ENCODE measurements at regions not wholly inside any gene's neighbourhood (a gene's known extent, or its start where the extent isn't known, plus 50 kb on each side); places are given as distances from the start of the nearest gene placed in this dataset.

DNA sequence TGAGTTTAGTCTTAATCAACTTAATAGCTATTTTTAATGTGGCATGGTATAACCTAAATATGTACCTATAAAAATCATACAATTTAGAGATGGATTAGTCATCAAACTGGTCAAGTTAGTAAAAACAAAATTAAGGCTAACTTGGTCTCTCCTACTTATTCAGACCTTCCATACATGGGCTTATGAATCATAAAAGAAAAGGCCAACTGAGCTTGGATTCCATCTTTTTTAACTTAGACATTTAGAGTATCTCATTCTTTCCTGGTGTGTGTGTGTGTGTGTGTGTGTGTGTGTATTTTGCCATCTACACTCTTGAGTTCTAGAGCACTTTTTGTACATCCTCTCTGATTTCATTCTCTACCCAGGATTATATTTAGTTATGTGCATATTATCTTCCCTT, 637.5 kb downstream of the PLCL1 start (continued):
- TF ChIP-seq, protein P1, sequence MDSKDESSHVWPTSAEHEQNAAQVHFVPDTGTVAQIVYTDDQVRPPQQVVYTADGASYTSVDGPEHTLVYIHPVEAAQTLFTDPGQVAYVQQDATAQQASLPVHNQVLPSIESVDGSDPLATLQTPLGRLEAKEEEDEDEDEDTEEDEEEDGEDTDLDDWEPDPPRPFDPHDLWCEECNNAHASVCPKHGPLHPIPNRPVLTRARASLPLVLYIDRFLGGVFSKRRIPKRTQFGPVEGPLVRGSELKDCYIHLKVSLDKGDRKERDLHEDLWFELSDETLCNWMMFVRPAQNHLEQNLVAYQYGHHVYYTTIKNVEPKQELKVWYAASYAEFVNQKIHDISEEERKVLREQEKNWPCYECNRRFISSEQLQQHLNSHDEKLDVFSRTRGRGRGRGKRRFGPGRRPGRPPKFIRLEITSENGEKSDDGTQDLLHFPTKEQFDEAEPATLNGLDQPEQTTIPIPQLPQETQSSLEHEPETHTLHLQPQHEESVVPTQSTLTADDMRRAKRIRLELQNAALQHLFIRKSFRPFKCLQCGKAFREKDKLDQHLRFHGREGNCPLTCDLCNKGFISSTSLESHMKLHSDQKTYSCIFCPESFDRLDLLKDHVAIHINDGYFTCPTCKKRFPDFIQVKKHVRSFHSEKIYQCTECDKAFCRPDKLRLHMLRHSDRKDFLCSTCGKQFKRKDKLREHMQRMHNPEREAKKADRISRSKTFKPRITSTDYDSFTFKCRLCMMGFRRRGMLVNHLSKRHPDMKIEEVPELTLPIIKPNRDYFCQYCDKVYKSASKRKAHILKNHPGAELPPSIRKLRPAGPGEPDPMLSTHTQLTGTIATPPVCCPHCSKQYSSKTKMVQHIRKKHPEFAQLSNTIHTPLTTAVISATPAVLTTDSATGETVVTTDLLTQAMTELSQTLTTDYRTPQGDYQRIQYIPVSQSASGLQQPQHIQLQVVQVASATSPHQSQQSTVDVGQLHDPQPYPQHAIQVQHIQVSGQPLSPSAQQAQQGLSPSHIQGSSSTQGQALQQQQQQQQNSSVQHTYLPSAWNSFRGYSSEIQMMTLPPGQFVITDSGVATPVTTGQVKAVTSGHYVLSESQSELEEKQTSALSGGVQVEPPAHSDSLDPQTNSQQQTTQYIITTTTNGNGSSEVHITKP (tag by site-specific recombination; IDR thresholded peaks at IDR 0.05): no peak
- TF ChIP-seq ZNF416 (tag by site-specific recombination; IDR thresholded peaks at IDR 0.05): no peak
- no peak for TF ChIP-seq ZNF629 (tag by site-specific recombination; IDR thresholded peaks at IDR 0.05)
- TF ChIP-seq MYNN (tag by site-specific recombination; IDR thresholded peaks at IDR 0.05; ENCODE audit: borderline replicate concordance): no peak

DNA sequence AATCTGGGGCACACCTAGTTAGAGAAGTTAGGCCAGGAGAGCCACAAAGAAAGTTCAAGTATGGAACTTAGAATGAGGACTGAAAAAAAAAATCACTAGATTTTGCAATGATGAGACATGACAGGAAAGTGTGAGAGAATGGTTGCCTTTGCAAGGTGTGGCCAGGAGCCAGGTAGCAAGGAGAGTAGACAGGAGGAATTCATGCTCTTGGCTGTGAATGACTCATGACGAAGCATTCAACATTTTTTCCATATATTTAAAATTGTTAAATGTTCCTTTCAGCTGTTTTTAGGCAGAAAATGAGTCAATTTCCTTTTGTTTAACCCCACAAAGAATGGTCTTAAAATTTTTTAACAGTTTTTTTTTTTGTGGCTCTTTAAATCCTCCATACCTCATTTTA, 636.9 kb downstream of the PLCL1 start:
- H3K9me3 ChIP-seq (ENCODE audit: control insufficient read depth, insufficient read depth, low read depth, low read length): no peaks in the 10 kb centered on the region
- CTCF ChIA-PET: interaction anchor here (0.6 kb wide), 1 partner anchor 29 kb away, joined by 3 read pairs; no protein-coding TSS in a partner anchor
- H3K36me3 ChIP-seq (ENCODE audit: control insufficient read depth in 2 of 2, insufficient read depth in 1 of 2, low read length in 2 of 2): no peaks in the 10 kb centered on the region
- H3K4me3 ChIP-seq (ENCODE audit: low read depth, low read length): no peak overlapping the region
- H3K4me1 ChIP-seq (ENCODE audit: control insufficient read depth, insufficient read depth, low read length): no peaks in the 10 kb centered on the region
- TF ChIP-seq, protein P2, sequence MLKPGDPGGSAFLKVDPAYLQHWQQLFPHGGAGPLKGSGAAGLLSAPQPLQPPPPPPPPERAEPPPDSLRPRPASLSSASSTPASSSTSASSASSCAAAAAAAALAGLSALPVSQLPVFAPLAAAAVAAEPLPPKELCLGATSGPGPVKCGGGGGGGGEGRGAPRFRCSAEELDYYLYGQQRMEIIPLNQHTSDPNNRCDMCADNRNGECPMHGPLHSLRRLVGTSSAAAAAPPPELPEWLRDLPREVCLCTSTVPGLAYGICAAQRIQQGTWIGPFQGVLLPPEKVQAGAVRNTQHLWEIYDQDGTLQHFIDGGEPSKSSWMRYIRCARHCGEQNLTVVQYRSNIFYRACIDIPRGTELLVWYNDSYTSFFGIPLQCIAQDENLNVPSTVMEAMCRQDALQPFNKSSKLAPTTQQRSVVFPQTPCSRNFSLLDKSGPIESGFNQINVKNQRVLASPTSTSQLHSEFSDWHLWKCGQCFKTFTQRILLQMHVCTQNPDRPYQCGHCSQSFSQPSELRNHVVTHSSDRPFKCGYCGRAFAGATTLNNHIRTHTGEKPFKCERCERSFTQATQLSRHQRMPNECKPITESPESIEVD (tag by site-specific recombination; IDR thresholded peaks at IDR 0.05): no peak
- no peak for TF ChIP-seq ZNF785 (tag by site-specific recombination; IDR thresholded peaks at IDR 0.05)
- no peak for TF ChIP-seq ZNF610 (tag by site-specific recombination; IDR thresholded peaks at IDR 0.05; ENCODE audit: borderline replicate concordance)
- TF ChIP-seq ZNF600 (tag by site-specific recombination; IDR thresholded peaks at IDR 0.05): no peak
- TF ChIP-seq, protein P3, sequence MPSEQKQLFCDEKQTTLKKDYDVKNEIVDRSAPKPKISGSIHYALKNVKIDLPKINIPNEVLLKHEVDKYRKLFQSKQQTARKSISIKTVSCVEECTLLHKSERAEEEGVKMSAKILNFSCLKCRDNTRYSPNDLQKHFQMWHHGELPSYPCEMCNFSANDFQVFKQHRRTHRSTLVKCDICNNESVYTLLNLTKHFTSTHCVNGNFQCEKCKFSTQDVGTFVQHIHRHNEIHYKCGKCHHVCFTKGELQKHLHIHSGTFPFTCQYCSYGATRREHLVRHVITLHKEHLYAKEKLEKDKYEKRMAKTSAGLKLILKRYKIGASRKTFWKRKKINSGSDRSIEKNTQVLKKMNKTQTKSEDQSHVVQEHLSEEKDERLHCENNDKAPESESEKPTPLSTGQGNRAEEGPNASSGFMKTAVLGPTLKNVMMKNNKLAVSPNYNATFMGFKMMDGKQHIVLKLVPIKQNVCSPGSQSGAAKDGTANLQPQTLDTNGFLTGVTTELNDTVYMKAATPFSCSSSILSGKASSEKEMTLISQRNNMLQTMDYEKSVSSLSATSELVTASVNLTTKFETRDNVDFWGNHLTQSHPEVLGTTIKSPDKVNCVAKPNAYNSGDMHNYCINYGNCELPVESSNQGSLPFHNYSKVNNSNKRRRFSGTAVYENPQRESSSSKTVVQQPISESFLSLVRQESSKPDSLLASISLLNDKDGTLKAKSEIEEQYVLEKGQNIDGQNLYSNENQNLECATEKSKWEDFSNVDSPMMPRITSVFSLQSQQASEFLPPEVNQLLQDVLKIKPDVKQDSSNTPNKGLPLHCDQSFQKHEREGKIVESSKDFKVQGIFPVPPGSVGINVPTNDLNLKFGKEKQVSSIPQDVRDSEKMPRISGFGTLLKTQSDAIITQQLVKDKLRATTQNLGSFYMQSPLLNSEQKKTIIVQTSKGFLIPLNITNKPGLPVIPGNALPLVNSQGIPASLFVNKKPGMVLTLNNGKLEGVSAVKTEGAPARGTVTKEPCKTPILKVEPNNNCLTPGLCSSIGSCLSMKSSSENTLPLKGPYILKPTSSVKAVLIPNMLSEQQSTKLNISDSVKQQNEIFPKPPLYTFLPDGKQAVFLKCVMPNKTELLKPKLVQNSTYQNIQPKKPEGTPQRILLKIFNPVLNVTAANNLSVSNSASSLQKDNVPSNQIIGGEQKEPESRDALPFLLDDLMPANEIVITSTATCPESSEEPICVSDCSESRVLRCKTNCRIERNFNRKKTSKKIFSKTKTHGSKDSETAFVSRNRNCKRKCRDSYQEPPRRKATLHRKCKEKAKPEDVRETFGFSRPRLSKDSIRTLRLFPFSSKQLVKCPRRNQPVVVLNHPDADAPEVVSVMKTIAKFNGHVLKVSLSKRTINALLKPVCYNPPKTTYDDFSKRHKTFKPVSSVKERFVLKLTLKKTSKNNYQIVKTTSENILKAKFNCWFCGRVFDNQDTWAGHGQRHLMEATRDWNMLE (tag by site-specific recombination; conservative IDR thresholded peaks at IDR 0.05; ENCODE audit: low read depth): no peak
- no peak for TF ChIP-seq YY1 (tag by site-specific recombination; IDR thresholded peaks at IDR 0.05)
- no peak for TF ChIP-seq ZEB2 (tag by site-specific recombination; IDR thresholded peaks at IDR 0.05)
- TF ChIP-seq ZNF394 (tag by site-specific recombination; IDR thresholded peaks at IDR 0.05; ENCODE audit: borderline replicate concordance): no peak
- TF ChIP-seq SP7 (tag by site-specific recombination; IDR thresholded peaks at IDR 0.05): no peak
- POLR2A ChIA-PET: no interaction called here
- no peak overlapping the region for H3K27ac ChIP-seq (ENCODE audit: extremely low read depth, low read depth, low read length)

DNA sequence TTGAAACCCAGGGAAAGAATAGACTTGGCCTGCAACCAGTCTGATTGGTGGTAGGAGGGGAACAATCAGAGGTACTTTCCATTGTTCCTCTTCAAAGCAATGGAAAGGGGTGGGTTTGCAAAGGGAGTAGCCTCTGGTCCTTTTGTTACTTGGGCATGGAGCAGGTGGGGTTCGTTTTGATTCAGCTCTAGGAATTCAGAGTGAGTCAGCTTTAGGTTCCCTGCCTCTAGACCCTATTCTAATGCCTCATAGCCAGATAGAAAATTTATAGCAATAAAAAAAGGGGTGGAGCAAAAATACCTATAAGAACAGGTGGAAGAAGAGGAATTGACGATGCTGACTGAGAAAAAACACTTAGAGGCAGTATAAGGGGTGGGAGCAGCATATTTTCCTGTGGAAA, 636.4 kb downstream of the PLCL1 start:
- Histone ChIP-seq H3K36me3 (ENCODE audit: control insufficient read depth in 2 of 2, insufficient read depth in 1 of 2, low read length in 2 of 2) (no peaks in the 10 kb centered on the region), H3K4me1 (ENCODE audit: control insufficient read depth, insufficient read depth, low read length) (no peaks in the 10 kb centered on the region), H3K9me3 (ENCODE audit: control insufficient read depth, insufficient read depth, low read depth, low read length) (no peaks in the 10 kb centered on the region), H3K27ac (ENCODE audit: extremely low read depth, low read depth, low read length) (no peak overlapping the region), H3K4me3 (ENCODE audit: low read depth, low read length) (no peak overlapping the region)
- ChIA-PET CTCF (no interaction called here), POLR2A (no interaction called here)
- TF ChIP-seq, protein P4, sequence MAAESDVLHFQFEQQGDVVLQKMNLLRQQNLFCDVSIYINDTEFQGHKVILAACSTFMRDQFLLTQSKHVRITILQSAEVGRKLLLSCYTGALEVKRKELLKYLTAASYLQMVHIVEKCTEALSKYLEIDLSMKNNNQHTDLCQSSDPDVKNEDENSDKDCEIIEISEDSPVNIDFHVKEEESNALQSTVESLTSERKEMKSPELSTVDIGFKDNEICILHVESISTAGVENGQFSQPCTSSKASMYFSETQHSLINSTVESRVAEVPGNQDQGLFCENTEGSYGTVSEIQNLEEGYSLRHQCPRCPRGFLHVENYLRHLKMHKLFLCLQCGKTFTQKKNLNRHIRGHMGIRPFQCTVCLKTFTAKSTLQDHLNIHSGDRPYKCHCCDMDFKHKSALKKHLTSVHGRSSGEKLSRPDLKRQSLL (tag by site-specific recombination; IDR thresholded peaks at IDR 0.05): no peak
- TF ChIP-seq ZNF214 (tag by site-specific recombination; IDR thresholded peaks at IDR 0.05; ENCODE audit: borderline replicate concordance) (no peak), ZNF514 (tag by site-specific recombination; IDR thresholded peaks at IDR 0.05) (no peak), ZNF596 (tag by site-specific recombination; IDR thresholded peaks at IDR 0.05) (no peak), ZNF221 (tag by site-specific recombination; IDR thresholded peaks at IDR 0.05; ENCODE audit: borderline replicate concordance) (no peak), ZNF677 (tag by site-specific recombination; IDR thresholded peaks at IDR 0.05) (no peak)
- TF ChIP-seq, protein P5, sequence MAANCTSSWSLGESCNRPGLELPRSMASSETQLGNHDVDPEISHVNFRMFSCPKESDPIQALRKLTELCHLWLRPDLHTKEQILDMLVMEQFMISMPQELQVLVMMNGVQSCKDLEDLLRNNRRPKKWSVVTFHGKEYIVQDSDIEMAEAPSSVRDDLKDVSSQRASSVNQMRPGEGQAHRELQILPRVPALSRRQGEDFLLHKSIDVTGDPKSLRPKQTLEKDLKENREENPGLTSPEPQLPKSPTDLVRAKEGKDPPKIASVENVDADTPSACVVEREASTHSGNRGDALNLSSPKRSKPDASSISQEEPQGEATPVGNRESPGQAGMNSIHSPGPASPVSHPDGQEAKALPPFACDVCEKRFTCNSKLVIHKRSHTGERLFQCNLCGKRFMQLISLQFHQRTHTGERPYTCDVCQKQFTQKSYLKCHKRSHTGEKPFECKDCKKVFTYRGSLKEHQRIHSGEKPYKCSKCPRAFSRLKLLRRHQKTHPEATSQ (tag by site-specific recombination; IDR thresholded peaks at IDR 0.05): no peak
